ENCODE measurements at regions not wholly inside any gene's neighbourhood (a gene's known extent, or its start where the extent isn't known, plus 50 kb on each side); places are given as distances from the start of the nearest gene placed in this dataset.

- no peak overlapping the region for H3K4me3 ChIP-seq (ENCODE audit: control insufficient read depth, low read depth, low read length)
- no peak for DNase-seq (ENCODE audit: low read depth)
- TF ChIP-seq, protein P1, sequence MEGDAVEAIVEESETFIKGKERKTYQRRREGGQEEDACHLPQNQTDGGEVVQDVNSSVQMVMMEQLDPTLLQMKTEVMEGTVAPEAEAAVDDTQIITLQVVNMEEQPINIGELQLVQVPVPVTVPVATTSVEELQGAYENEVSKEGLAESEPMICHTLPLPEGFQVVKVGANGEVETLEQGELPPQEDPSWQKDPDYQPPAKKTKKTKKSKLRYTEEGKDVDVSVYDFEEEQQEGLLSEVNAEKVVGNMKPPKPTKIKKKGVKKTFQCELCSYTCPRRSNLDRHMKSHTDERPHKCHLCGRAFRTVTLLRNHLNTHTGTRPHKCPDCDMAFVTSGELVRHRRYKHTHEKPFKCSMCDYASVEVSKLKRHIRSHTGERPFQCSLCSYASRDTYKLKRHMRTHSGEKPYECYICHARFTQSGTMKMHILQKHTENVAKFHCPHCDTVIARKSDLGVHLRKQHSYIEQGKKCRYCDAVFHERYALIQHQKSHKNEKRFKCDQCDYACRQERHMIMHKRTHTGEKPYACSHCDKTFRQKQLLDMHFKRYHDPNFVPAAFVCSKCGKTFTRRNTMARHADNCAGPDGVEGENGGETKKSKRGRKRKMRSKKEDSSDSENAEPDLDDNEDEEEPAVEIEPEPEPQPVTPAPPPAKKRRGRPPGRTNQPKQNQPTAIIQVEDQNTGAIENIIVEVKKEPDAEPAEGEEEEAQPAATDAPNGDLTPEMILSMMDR (conservative IDR thresholded peaks at IDR 0.05; ENCODE audit: control insufficient read depth, insufficient read depth, low read depth, low read length), result no peak
Measured at GRCh38 chr5:101123363-101123762, 220.3 kb upstream of the ST8SIA4 start.

GRCh38 chr5:101112645-101113044, 209.6 kb upstream of the ST8SIA4 start:
- DNase-seq (ENCODE audit: low read depth), result no peak
- no peak overlapping the region for H3K4me3 ChIP-seq (ENCODE audit: control insufficient read depth, low read depth, low read length)
- TF ChIP-seq, protein P1 (conservative IDR thresholded peaks at IDR 0.05; ENCODE audit: control insufficient read depth, insufficient read depth, low read depth, low read length), result no peak

- no peak overlapping the region for H3K4me3 ChIP-seq (ENCODE audit: control insufficient read depth, low read depth, low read length)
- no peak for DNase-seq (ENCODE audit: low read depth)
- TF ChIP-seq, protein P1 (conservative IDR thresholded peaks at IDR 0.05; ENCODE audit: control insufficient read depth, insufficient read depth, low read depth, low read length), result no peak
Measured at GRCh38 chr5:101103874-101104273, 200.8 kb upstream of the ST8SIA4 start.

DNA sequence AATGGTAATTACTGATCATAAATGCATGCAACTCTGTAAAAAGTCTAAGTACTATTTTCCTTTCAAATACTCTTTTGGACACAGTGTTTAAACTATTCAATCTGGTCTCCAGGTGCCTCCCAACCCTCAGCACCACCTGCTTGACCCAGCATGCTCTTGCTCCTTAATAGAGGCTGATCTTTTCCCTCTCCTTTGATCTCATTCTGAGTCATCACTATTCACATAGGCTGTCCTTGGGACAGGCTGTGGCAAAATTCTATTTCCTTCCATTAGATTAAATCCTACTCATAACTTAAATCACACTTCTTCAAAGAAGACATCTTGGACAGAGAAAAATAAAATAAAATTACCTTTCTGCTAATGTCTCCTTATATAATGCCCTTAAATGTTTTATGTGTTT, 199.4 kb upstream of the ST8SIA4 start:
- TF ChIP-seq, protein P1 (conservative IDR thresholded peaks at IDR 0.05; ENCODE audit: control insufficient read depth, insufficient read depth, low read depth, low read length), result no peak
- DNase-seq (ENCODE audit: low read depth), result peak; percentile 4
- no peak overlapping the region for H3K4me3 ChIP-seq (ENCODE audit: control insufficient read depth, low read depth, low read length)

DNA sequence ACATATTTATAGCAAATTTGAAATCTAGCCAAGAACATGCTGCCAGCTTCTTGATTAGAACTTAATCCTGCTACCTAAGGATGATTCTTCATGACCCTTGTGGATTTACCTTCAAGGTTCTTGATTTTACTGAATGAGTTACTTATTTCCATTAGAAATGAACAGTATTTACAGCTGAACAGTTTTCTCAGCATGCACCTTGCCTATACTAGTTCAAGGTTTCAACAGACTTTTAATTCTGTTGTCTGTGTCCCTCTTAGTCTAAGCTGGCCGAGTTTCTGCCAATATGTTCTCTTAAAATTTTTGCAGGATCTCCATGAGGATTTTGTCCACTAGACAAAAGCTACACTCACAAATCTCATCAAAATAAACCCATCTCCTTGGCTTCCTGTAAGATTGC, 188.8 kb upstream of the ST8SIA4 start:
- TF ChIP-seq, protein P1 (conservative IDR thresholded peaks at IDR 0.05; ENCODE audit: control insufficient read depth, insufficient read depth, low read depth, low read length), result no peak

DNA sequence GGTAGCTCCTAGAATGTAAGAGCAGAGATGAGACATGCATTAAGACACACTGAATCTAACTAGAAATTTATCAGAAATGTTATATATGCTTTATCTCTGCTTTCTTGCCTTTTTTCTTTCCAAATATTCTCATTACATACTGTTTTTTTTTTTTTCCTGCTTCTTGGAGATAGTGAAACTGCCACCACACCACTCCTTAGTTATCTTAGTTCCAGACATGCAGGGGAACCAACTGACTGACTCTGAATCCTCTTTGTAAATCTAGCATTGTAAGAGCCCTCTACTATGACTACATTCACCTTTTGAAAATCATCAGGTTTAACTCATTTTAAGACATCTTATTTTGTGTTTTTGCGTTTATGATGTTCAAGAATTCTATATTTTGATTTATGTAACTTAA, 181.3 kb upstream of the ST8SIA4 start:
- H3K4me3 ChIP-seq (ENCODE audit: control insufficient read depth, low read depth, low read length), result no peak overlapping the region
- no peak for DNase-seq (ENCODE audit: low read depth)
- TF ChIP-seq, protein P1 (conservative IDR thresholded peaks at IDR 0.05; ENCODE audit: control insufficient read depth, insufficient read depth, low read depth, low read length), result no peak

More for the DNA sequence above, 188.8 kb upstream of the ST8SIA4 start:
- no peak overlapping the region for H3K4me3 ChIP-seq (ENCODE audit: control insufficient read depth, low read depth, low read length)
- no peak for DNase-seq (ENCODE audit: low read depth)

Data from fibroblast of mammary gland (primary cell).